ENCODE measurements at regions not wholly inside any gene's neighbourhood (a gene's known extent, or its start where the extent isn't known, plus 50 kb on each side); places are given as distances from the start of the nearest gene placed in this dataset.

GRCh38 chr5:124631874-124632550 lies 114.4 kb downstream of the ZNF608 start:
- TF ChIP-seq EZH2phosphoT487 (IDR thresholded peaks at IDR 0.05; ENCODE audit: insufficient read depth, low read depth) = no peak
- TF ChIP-seq EZH2 (IDR thresholded peaks at IDR 0.05; ENCODE audit: insufficient read depth, poor library complexity, severe bottlenecking) = no peak
